Mammary epithelial cell (primary cell): ENCODE measurements at regions not wholly inside any gene's neighbourhood (a gene's known extent, or its start where the extent isn't known, plus 50 kb on each side); places are given as distances from the start of the nearest gene placed in this dataset.

Experiments used
- CTCF ChIP-seq, 2 donors: IDR thresholded peaks in 1 of 2; conservative IDR thresholded peaks in 1 of 2; 2 replicates each; pipeline ENCODE4 v1.5.1; 2011 to 2012; ENCODE audit warnings: inconsistent platforms in 2 of 2, low read length in 2 of 2, mild to moderate bottlenecking in 2 of 2, control low read depth in 1 of 2, low read depth in 1 of 2; ENCODE audit not compliant: insufficient read depth in 1 of 2; ENCODE audit errors: extremely low read depth in 1 of 2
- EZH2 ChIP-seq: IDR thresholded peaks from 2 replicates; pipeline ENCODE4 v1.6.1; 2012; ENCODE audit warnings: low read length, inconsistent platforms, borderline replicate concordance

DNA sequence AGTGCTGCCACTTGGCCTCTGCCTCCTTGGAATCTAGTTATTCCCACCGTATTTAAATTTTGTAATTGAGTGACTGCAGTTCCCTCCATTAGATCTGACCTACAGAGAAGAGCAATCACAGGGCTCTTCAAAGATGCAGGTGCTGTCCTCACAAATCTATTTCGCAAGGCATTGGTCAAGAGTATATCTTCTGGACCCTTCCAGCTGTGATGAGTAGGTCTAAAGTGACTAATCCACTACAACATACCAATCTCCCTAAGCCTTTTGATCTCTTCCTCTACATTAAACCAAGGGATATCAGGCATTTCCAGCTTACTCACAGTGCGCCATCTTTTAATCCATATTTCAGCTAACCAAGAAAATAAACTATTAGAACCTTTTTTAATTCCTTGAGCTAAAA, 65.1 kb upstream of the COL3A1 start:
- TF ChIP-seq CTCF (conservative IDR thresholded peaks at IDR 0.05 in 1 of 2, IDR thresholded peaks at IDR 0.05 in 1 of 2; ENCODE audit: extremely low read depth in 1 of 2, insufficient read depth in 1 of 2, low read depth in 1 of 2, low read length in 2 of 2) (no peak), EZH2 (no peak)
